Astrocyte of the cerebellum (primary cell): ENCODE measurements at regions not wholly inside any gene's neighbourhood (a gene's known extent, or its start where the extent isn't known, plus 50 kb on each side); places are given as distances from the start of the nearest gene placed in this dataset.

ENCODE experiments used
- DNase-seq: peaks from one replicate; pipeline ENCODE4 v3.0.0-alpha.2; 2011; ENCODE audit warnings: low read depth
- H3K4me3 ChIP-seq: 2 replicates; pipeline ENCODE4 v1.5.1; 2011; ENCODE audit warnings: mild to moderate bottlenecking, low read depth, low read length, moderate library complexity
- in situ Hi-C: cut with HindIII; loops from 2 replicates; pipeline ENCODE4 v1.10.0; 2017; ENCODE audit warnings: low sequenced_read_pairs
- TF ChIP-seq, protein P1 (sequence below): IDR thresholded peaks from 2 replicates; pipeline ENCODE4 v1.5.1; 2012; ENCODE audit warnings: low read length, low read depth, moderate library complexity, mild to moderate bottlenecking; ENCODE audit errors: missing control alignments

DNA sequence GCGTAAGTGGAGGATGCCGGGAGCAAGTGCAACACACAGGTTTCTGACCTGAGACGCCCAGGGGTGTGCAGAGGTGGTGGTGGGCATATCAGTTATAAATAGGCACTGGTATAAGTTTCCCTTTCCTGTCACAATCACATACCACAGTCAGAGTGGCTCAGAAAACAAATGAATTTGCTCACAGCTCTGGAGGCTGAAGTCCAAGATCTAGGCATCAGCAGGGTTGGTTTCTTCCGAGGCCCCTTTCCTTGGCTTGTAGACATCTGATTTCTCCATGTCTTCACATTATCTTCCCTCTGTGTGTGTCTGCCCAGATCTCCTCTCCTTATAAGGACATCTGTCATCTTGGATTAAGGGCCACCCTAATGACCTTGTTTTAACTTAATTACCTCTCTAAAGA, 250.5 kb upstream of the TNRC6C start:
- in situ Hi-C loops = no loop called here
- DNase-seq = no peak
- no peak overlapping the region for H3K4me3 ChIP-seq
- TF ChIP-seq, protein P1, sequence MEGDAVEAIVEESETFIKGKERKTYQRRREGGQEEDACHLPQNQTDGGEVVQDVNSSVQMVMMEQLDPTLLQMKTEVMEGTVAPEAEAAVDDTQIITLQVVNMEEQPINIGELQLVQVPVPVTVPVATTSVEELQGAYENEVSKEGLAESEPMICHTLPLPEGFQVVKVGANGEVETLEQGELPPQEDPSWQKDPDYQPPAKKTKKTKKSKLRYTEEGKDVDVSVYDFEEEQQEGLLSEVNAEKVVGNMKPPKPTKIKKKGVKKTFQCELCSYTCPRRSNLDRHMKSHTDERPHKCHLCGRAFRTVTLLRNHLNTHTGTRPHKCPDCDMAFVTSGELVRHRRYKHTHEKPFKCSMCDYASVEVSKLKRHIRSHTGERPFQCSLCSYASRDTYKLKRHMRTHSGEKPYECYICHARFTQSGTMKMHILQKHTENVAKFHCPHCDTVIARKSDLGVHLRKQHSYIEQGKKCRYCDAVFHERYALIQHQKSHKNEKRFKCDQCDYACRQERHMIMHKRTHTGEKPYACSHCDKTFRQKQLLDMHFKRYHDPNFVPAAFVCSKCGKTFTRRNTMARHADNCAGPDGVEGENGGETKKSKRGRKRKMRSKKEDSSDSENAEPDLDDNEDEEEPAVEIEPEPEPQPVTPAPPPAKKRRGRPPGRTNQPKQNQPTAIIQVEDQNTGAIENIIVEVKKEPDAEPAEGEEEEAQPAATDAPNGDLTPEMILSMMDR = no peak

DNA sequence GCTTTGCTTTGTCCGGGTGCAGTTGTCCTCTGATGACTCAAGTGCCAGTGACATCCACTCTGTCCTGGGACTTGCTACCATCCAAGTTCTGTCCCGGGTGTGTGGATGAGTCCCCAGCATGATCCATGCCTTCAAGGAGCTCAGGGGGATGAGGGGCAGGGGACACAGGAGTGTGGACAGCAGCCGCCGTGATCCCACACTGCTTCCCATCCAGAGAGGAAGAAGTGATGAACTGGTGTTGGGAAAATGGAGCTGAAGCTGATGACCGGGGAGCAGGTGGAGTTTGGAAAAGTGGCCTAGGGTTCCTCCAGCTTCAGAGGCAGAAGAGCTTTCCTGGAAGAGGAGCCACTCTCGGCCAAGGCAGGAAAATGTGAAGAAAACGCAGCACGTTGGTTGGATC, 249.6 kb upstream of the TNRC6C start:
- DNase-seq = no peak
- in situ Hi-C loops = no loop called here
- TF ChIP-seq, protein P1 = no peak
- H3K4me3 ChIP-seq = no peak overlapping the region

DNA sequence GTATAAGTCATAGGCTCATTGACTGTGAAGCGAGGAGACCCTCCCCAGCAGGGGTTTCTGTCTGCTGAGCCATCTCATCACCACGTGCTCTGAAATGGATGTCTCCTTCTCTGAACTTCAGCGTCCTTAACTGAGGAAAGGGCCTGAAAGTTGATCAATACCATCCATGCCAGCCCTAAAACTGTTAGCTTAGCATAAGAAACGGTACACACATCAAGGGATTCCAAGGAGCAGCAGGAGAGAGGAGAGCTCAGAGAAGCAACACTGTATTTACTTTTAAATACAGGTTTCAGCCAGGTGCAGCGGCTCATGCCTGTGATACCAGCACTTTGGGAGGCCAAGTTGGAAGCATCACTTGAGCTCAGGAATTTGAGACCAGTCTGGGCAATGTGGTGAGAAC, 248.9 kb upstream of the TNRC6C start:
- TF ChIP-seq, protein P1 = no peak
- DNase-seq = no peak
- no peak overlapping the region for H3K4me3 ChIP-seq
- in situ Hi-C loops = no loop called here

DNA sequence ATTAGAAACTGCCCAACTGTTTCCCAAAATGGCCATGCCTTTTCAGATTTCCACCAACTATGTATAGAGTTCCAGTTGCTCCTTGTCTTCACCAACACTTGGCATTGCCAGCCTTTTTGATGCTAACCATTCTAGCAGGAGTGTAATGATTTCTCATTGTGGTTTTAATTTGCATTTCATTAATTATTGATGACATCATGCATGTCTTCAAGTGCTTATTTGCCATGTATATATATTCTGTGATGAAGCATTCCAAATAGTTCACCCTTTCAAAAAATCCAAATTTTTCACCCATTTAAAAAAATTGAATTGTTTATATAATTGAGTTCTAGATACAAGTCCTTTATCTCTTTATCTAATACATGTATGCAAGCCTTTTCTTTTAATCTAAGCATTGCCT, 245.9 kb upstream of the TNRC6C start:
- H3K4me3 ChIP-seq = no peak overlapping the region
- in situ Hi-C loops = no loop called here
- no peak for DNase-seq
- TF ChIP-seq, protein P1 = no peak

DNA sequence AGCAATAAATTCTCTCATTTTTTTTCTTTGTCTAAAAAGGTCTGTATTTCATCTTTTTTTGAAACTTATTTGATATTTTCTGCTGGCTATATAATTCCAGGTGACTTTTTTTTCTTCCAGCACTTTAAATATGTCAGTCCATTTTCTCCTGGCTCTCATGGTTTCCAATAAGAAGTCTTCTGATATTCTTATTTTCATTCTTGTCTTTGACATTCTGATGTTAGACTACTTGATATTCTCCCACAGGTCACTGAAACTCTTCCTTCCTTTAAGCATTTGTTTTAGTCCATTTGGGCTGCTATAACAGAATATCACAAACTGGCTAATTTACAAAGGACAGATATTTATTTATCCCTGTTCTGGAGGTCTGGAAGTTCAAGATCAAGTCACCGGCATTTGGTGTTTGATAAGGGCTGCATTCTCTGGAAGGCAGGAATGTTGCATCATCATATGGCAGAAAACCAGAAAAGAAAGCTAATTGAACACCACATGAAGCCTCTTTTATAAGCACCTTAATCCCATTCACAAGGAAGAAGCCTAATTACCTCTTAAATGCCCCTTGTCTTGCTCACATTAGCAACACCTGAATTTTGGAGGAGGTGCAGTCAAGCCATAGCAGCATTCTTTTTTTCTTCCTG, 242.1 kb upstream of the TNRC6C start:
- in situ Hi-C loops = loop anchor here (5.0 kb wide), 1 partner anchor 64 kb away; no protein-coding TSS in a partner anchor

DNA sequence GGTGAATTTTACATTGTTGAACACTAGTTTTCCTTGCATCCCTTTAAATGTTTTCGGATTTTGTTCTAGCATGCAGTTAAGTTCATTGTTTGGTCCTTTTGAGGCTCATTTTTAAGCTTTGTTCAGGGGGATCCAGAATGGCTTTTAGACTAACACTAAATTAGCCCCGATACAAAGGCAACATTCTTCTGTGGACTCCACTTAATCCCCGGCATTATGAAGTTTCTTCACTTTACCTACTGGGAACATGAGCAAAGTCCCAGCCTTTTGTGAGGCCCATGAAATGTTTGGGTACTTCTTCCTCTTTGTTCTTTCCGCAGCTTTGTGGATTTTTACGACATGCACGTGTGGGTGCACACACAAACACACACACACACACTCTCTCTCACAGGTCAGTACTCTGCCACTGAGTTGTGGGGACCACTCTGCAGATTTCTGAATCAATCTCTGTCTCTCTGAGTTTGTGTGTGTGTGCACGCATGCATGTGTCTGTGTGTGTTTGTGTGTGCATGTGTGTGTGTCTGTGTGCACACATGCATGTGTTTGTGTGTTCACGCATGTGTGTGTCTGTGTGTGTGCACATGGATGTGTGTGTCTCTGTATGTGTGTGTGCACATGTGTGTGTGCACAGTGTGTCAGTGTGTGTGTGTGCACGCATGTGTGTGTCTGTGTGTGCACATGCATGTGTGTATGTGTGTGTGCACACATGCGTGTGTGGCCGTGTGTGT, 240.4 kb upstream of the TNRC6C start:
- in situ Hi-C loops = loop anchor here (5.0 kb wide), 1 partner anchor 66 kb away; no protein-coding TSS in a partner anchor
- TF ChIP-seq, protein P1 = no peak
- DNase-seq = no peak
- H3K4me3 ChIP-seq = no peak overlapping the region

More for the DNA sequence above, 242.1 kb upstream of the TNRC6C start:
- TF ChIP-seq, protein P1 = no peak
- no peak for DNase-seq
- H3K4me3 ChIP-seq = no peak overlapping the region
